ENCODE measurements at regions not wholly inside any gene's neighbourhood (a gene's known extent, or its start where the extent isn't known, plus 50 kb on each side); places are given as distances from the start of the nearest gene placed in this dataset.

- peaks cover 4 to 13% (median 8%) of the 10 kb centered on the region in 5 donors for H3K36me3 Mint-ChIP-seq
- Histone ChIP-seq H3K9me3 (ENCODE audit: control insufficient read depth in 2 of 3, low read length in 3 of 3) (peaks cover 0 to 30% (median 0%) of the 10 kb centered on the region in 3 experiments), H3K4me3 (ENCODE audit: low read length) (no peak overlapping the region), H3K27me3 (ENCODE audit: control insufficient read depth in 2 of 2, insufficient read depth in 2 of 2, low read length in 2 of 2) (no peaks in the 10 kb centered on the region), H3K4me1 (ENCODE audit: control insufficient read depth in 2 of 2, insufficient read depth in 2 of 2, low read length in 2 of 2) (no peaks in the 10 kb centered on the region), H3K27ac (ENCODE audit: low read depth, low read length) (no peak overlapping the region), H3K36me3 (ENCODE audit: control insufficient read depth in 2 of 3, insufficient read depth in 3 of 3, low read length in 3 of 3) (no peaks in the 10 kb centered on the region)
- DNase-seq = no peak
- H3K9me3 Mint-ChIP-seq = peaks cover 6 to 39% (median 20%) of the 10 kb centered on the region in 11 donors
- peaks cover 0 to 7% (median 3%) of the 10 kb centered on the region in 7 donors for H3K4me1 Mint-ChIP-seq
- CTCF ChIA-PET = no interaction called here
- ATAC-seq = no peak
- H3K27ac Mint-ChIP-seq = no peak overlapping the region
- H3K4me3 Mint-ChIP-seq = no peak overlapping the region
- peaks cover 3 to 7% (median 4%) of the 10 kb centered on the region in 5 donors for H3K27me3 Mint-ChIP-seq
- intact Hi-C loops (cut with micrococcal nuclease) = no loop called here
- POLR2A ChIA-PET = no interaction called here
Measured at GRCh38 chr2:128468186-128468920, 149.7 kb upstream of the HS6ST1 start.

GRCh38 chr2:128469203-128469602 lies 150.5 kb upstream of the HS6ST1 start:
- DNase-seq (peak in 1 of 9 donors; percentile 13), ATAC-seq (no peak)
- no peaks in the 10 kb centered on the region for H3K27me3 ChIP-seq (ENCODE audit: control insufficient read depth in 2 of 2, insufficient read depth in 2 of 2, low read length in 2 of 2)
- Mint-ChIP-seq H3K27ac (no peak overlapping the region), H3K4me1 (peaks cover 0 to 12% (median 4%) of the 10 kb centered on the region in 7 donors), H3K9me3 (peaks cover 6 to 39% (median 20%) of the 10 kb centered on the region in 11 donors), H3K36me3 (peaks cover 4 to 13% (median 8%) of the 10 kb centered on the region in 5 donors), H3K4me3 (no peak overlapping the region), H3K27me3 (peaks cover 2 to 12% (median 8%) of the 10 kb centered on the region in 5 donors)
- intact Hi-C loops (cut with micrococcal nuclease) = no loop called here
- peaks cover 0 to 30% (median 0%) of the 10 kb centered on the region in 3 experiments for H3K9me3 ChIP-seq (ENCODE audit: control insufficient read depth in 2 of 3, low read length in 3 of 3)
- ChIA-PET CTCF (no interaction called here), POLR2A (no interaction called here)
- H3K4me3 ChIP-seq (ENCODE audit: low read length) = no peak overlapping the region
- H3K4me1 ChIP-seq (ENCODE audit: control insufficient read depth in 2 of 2, insufficient read depth in 2 of 2, low read length in 2 of 2) = no peaks in the 10 kb centered on the region
- H3K36me3 ChIP-seq (ENCODE audit: control insufficient read depth in 2 of 3, insufficient read depth in 3 of 3, low read length in 3 of 3) = no peaks in the 10 kb centered on the region
- H3K27ac ChIP-seq (ENCODE audit: low read depth, low read length) = no peak overlapping the region

GRCh38 chr2:128469875-128470274 lies 151.2 kb upstream of the HS6ST1 start:
- Histone ChIP-seq H3K27ac (ENCODE audit: low read depth, low read length) (no peak overlapping the region), H3K9me3 (ENCODE audit: control insufficient read depth in 2 of 3, low read length in 3 of 3) (peaks cover 0 to 30% (median 0%) of the 10 kb centered on the region in 3 experiments), H3K4me1 (ENCODE audit: control insufficient read depth in 2 of 2, insufficient read depth in 2 of 2, low read length in 2 of 2) (no peaks in the 10 kb centered on the region), H3K36me3 (ENCODE audit: control insufficient read depth in 2 of 3, insufficient read depth in 3 of 3, low read length in 3 of 3) (no peaks in the 10 kb centered on the region), H3K27me3 (ENCODE audit: control insufficient read depth in 2 of 2, insufficient read depth in 2 of 2, low read length in 2 of 2) (no peaks in the 10 kb centered on the region), H3K4me3 (ENCODE audit: low read length) (no peak overlapping the region)
- no peak overlapping the region for H3K4me3 Mint-ChIP-seq
- CTCF ChIA-PET = no interaction called here
- intact Hi-C loops (cut with micrococcal nuclease) = no loop called here
- peaks cover 2 to 18% (median 14%) of the 10 kb centered on the region in 5 donors for H3K27me3 Mint-ChIP-seq
- peaks cover 0 to 19% (median 4%) of the 10 kb centered on the region in 7 donors for H3K4me1 Mint-ChIP-seq
- ATAC-seq (no peak), DNase-seq (no peak)
- no peak overlapping the region for H3K27ac Mint-ChIP-seq
- H3K9me3 Mint-ChIP-seq = peaks cover 6 to 39% (median 20%) of the 10 kb centered on the region in 11 donors
- POLR2A ChIA-PET = no interaction called here
- peaks cover 4 to 13% (median 8%) of the 10 kb centered on the region in 5 donors for H3K36me3 Mint-ChIP-seq

- H3K4me1 Mint-ChIP-seq = peaks cover 0 to 19% (median 4%) of the 10 kb centered on the region in 7 donors
- H3K27me3 Mint-ChIP-seq = peaks cover 2 to 41% (median 17%) of the 10 kb centered on the region in 5 donors
- Histone ChIP-seq H3K4me1 (ENCODE audit: control insufficient read depth in 2 of 2, insufficient read depth in 2 of 2, low read length in 2 of 2) (no peaks in the 10 kb centered on the region), H3K36me3 (ENCODE audit: control insufficient read depth in 2 of 3, insufficient read depth in 3 of 3, low read length in 3 of 3) (no peaks in the 10 kb centered on the region), H3K4me3 (ENCODE audit: low read length) (no peak overlapping the region), H3K9me3 (ENCODE audit: control insufficient read depth in 2 of 3, low read length in 3 of 3) (peaks cover 0 to 23% (median 0%) of the 10 kb centered on the region in 3 experiments), H3K27me3 (ENCODE audit: control insufficient read depth in 2 of 2, insufficient read depth in 2 of 2, low read length in 2 of 2) (no peaks in the 10 kb centered on the region), H3K27ac (ENCODE audit: low read depth, low read length) (no peak overlapping the region)
- no peak for DNase-seq
- peaks cover 4 to 36% (median 16%) of the 10 kb centered on the region in 11 donors for H3K9me3 Mint-ChIP-seq
- peak overlapping the region in 1 of 10 donors; percentile 39 for H3K4me3 Mint-ChIP-seq
- ATAC-seq = peak; percentile 51
- peaks cover 3 to 11% (median 6%) of the 10 kb centered on the region in 5 donors for H3K36me3 Mint-ChIP-seq
- CTCF ChIA-PET = interaction anchor here (0.7 kb wide), 1 partner anchor 35 kb away, joined by 3 read pairs; no protein-coding TSS in a partner anchor
- H3K27ac Mint-ChIP-seq = peak overlapping the region in 1 of 9 donors; percentile 38
- intact Hi-C loops (cut with micrococcal nuclease) = no loop called here
- POLR2A ChIA-PET = no interaction called here
Measured at GRCh38 chr2:128472789-128473174, 154.1 kb upstream of the HS6ST1 start.

GRCh38 chr2:128473175-128474035 lies 154.7 kb upstream of the HS6ST1 start:
- H3K36me3 Mint-ChIP-seq = peaks cover 0 to 8% (median 5%) of the 10 kb centered on the region in 5 donors
- peak; percentile 61 for ATAC-seq
- H3K4me3 ChIP-seq (ENCODE audit: low read length) = no peak overlapping the region
- peaks cover 0 to 19% (median 4%) of the 10 kb centered on the region in 7 donors for H3K4me1 Mint-ChIP-seq
- peaks cover 0 to 30% (median 11%) of the 10 kb centered on the region in 11 donors for H3K9me3 Mint-ChIP-seq
- intact Hi-C loops (cut with micrococcal nuclease) = no loop called here
- no peaks in the 10 kb centered on the region for H3K27me3 ChIP-seq (ENCODE audit: control insufficient read depth in 2 of 2, insufficient read depth in 2 of 2, low read length in 2 of 2)
- H3K27ac Mint-ChIP-seq = peak overlapping the region in 1 of 9 donors; percentile 93
- H3K9me3 ChIP-seq (ENCODE audit: control insufficient read depth in 2 of 3, low read length in 3 of 3) = peaks cover 0 to 23% (median 0%) of the 10 kb centered on the region in 3 experiments
- H3K27me3 Mint-ChIP-seq = peaks cover 2 to 41% (median 19%) of the 10 kb centered on the region in 5 donors
- DNase-seq = peak in 1 of 9 donors; percentile 49
- no peaks in the 10 kb centered on the region for H3K36me3 ChIP-seq (ENCODE audit: control insufficient read depth in 2 of 3, insufficient read depth in 3 of 3, low read length in 3 of 3)
- ChIA-PET POLR2A (no interaction called here), CTCF (interaction anchor here (0.7 kb wide), 1 partner anchor 34 kb away, joined by 3 read pairs; no protein-coding TSS in a partner anchor)
- H3K4me1 ChIP-seq (ENCODE audit: control insufficient read depth in 2 of 2, insufficient read depth in 2 of 2, low read length in 2 of 2) = no peaks in the 10 kb centered on the region
- H3K27ac ChIP-seq (ENCODE audit: low read depth, low read length) = no peak overlapping the region
- H3K4me3 Mint-ChIP-seq = peak overlapping the region in 7 of 10 donors; percentile 42 to 88 (median 65)

GRCh38 chr2:128474036-128474955 lies 155.6 kb upstream of the HS6ST1 start:
- H3K27me3 Mint-ChIP-seq = peaks cover 4 to 41% (median 23%) of the 10 kb centered on the region in 5 donors
- H3K9me3 Mint-ChIP-seq = peaks cover 0 to 21% (median 8%) of the 10 kb centered on the region in 11 donors
- H3K9me3 ChIP-seq (ENCODE audit: control insufficient read depth in 2 of 3, low read length in 3 of 3) = peaks cover 0 to 16% (median 0%) of the 10 kb centered on the region in 3 experiments
- H3K4me1 ChIP-seq (ENCODE audit: control insufficient read depth in 2 of 2, insufficient read depth in 2 of 2, low read length in 2 of 2) = no peaks in the 10 kb centered on the region
- CTCF ChIA-PET = no interaction called here
- intact Hi-C loops (cut with micrococcal nuclease) = no loop called here
- DNase-seq (no peak), ATAC-seq (no peak)
- H3K27ac ChIP-seq (ENCODE audit: low read depth, low read length) = no peak overlapping the region
- peaks cover 0 to 19% (median 4%) of the 10 kb centered on the region in 7 donors for H3K4me1 Mint-ChIP-seq
- H3K36me3 Mint-ChIP-seq = peaks cover 0 to 7% (median 0%) of the 10 kb centered on the region in 5 donors
- POLR2A ChIA-PET = no interaction called here
- peak overlapping the region in 1 of 9 donors; percentile 23 for H3K27ac Mint-ChIP-seq
- peak overlapping the region in 1 of 10 donors; percentile 1 for H3K4me3 Mint-ChIP-seq
- H3K36me3 ChIP-seq (ENCODE audit: control insufficient read depth in 2 of 3, insufficient read depth in 3 of 3, low read length in 3 of 3) = no peaks in the 10 kb centered on the region
- H3K4me3 ChIP-seq (ENCODE audit: low read length) = no peak overlapping the region
- no peaks in the 10 kb centered on the region for H3K27me3 ChIP-seq (ENCODE audit: control insufficient read depth in 2 of 2, insufficient read depth in 2 of 2, low read length in 2 of 2)

Measured in naive thymus-derived CD4-positive, alpha-beta T cell (primary cell).